ENCODE measurements at regions not wholly inside any gene's neighbourhood (a gene's known extent, or its start where the extent isn't known, plus 50 kb on each side); places are given as distances from the start of the nearest gene placed in this dataset.
A peak's percentile ranks its signal among the peaks of the same experiment; 100 is the strongest.

DNA sequence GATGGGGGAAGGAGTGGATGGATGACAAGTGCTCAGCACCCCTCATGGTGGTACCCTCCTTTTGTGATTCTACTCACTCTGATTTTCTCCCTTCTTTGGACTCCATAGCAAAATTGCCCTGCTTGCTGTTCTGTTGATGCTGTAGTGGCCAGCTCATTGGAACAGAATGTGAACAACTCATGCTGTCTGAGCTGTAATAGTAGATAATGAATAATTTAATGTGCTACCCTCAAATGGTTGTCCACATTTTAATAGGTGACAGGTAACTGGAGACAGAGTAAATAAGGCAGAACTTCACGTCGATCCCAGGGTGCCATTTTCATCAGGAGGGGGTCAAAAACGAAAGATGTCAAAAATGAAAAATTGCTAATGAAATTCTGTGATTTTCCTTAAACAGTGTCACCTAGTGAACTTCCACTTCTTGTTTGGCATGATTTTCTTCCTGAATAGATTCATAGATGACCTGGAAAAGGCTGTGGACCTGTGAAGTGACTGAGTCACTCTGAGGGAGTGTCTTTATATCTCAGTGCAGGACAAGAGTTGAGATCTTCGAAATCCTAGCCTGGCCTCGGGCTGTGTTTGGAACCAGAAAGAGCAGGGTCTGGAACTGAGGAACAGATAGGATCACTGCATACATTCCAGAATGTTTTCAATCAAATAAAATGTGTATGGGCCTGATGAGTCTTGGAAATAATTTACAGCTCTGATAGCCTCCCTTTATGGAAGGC is 270.2 kb downstream of the PSAT1 start:
- DNase-seq, result no peak

- DNase-seq, result no peak
Observed at GRCh38 chr9:78567693-78568092, 270.8 kb downstream of the PSAT1 start.

- no peak for DNase-seq
Observed at GRCh38 chr9:78568774-78569173, 271.8 kb downstream of the PSAT1 start.

GRCh38 chr9:78572266-78572665 is 275.3 kb downstream of the PSAT1 start:
- no peak for DNase-seq

DNA sequence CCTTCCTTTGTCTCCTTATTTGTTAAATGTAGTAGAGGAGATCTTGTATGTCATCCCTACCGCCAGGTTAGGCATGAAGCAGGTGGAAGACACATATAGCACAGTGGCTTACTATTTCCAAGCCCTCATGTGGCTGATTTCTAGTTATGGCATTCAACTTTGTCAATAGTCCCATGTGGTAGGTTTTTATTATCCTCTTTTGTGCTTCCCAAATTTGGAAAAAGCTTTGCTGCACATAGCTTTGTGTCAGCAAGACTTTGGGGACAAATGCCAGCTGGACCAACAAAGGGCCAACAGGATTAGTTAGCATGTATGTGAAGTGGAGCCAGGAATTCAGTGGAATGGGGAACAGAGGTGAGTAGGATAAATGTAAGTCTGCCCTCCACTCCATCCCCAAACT is 276.3 kb downstream of the PSAT1 start:
- DNase-seq, result no peak

GRCh38 chr9:78573669-78574068 is 276.7 kb downstream of the PSAT1 start:
- DNase-seq, result no peak

DNA sequence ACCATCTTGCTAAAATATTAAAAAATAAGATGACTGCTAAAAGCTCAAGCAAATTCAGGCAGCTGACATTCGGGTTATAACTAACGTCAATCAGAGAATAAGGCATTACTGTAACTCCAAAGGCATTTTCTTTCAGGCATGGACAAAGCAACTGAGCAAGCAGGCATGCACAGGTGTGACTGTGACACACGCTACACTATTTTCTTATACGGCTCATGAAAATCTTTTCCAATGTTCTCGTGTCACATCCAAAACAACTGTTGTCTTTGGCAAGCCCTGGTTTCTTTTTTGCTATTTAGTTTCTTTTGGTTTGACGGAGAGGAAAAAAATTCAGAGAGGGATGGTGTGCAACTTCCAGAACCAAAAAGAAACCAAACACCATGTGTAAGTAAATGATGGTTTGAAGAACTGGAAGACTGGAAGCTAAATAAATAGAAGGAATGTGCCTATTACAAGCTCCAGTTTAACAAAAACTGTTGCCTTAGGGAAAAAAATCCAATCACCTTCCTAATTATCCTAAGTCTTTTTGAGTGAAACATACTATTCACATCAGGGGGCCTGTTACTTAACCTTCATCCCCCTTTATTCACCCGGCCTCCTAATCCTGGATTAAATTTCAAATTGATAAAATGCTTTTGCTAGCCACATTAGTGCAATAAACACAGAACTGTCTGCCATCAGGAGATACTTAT is 277.6 kb downstream of the PSAT1 start:
- no peak for DNase-seq

- DNase-seq, result no peak
Observed at GRCh38 chr9:78575081-78575480, 278.2 kb downstream of the PSAT1 start.

DNA sequence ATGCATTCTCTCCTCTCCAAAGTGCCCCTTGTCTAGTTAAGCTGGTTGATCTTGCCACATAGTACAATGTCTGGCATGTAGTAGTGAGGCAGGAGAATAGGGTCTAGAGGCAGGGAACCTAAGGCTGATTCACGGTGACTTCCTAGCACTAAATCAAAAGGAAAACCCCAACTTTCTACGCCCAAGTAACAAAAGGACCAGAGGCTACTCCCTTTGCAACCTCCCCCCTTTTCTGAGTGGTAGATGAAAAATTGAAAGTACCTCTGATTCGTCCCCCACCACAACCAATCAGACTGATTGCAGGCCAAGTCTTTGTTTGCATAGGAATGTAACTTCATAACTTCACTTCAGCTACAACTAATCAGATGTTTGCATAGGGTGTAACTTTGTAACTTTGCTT is 278.8 kb downstream of the PSAT1 start:
- DNase-seq, result no peak

- no peak for DNase-seq
Observed at GRCh38 chr9:78577156-78577906, 280.4 kb downstream of the PSAT1 start.

- no peak for DNase-seq
Observed at GRCh38 chr9:78578072-78578471, 281.1 kb downstream of the PSAT1 start.

- DNase-seq, result no peak
Observed at GRCh38 chr9:78582821-78583220, 285.9 kb downstream of the PSAT1 start.

DNA sequence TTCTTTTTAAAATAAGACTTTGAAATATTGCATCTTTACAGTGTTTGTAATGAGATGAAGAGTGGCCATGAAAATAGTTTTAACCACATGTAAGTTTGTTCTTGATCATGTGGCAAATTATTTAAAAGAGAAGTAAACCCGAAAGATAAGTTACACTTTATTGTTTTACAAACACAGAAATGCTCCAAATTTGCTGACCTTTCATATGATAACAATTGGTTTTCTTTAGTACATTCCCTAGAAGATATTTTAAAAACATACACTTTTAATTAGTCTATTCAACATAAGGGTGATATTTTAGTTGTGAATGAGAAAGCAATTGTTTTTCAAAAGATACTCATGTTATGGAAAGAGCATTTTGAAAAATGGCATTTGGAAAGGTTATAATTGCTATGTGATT is 287.7 kb downstream of the PSAT1 start:
- DNase-seq, result no peak

DNA sequence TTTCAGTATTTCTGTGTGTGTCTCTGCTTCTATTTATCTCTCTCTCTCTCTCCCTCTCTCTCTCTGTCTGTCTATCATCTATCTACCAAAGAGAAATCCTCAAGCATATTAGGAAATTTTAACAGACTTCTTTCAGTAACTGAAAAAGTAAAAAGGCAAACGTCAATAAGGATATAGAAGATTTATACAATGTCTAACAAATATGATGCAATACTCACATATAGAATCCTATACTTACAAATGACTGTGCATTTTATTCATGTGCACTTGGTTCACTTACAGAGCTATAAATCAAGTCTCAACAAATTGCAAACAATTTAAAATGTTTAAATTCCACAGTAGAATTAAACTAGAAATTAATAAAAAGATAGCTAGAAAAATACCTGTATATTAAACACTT is 289.0 kb downstream of the PSAT1 start:
- no peak for DNase-seq

- no peak for DNase-seq
Observed at GRCh38 chr9:78590068-78590467, 293.1 kb downstream of the PSAT1 start.

- DNase-seq, result no peak
Observed at GRCh38 chr9:78592811-78593210, 295.9 kb downstream of the PSAT1 start.

- no peak for DNase-seq
Observed at GRCh38 chr9:78595200-78595945, 298.4 kb downstream of the PSAT1 start.

DNA sequence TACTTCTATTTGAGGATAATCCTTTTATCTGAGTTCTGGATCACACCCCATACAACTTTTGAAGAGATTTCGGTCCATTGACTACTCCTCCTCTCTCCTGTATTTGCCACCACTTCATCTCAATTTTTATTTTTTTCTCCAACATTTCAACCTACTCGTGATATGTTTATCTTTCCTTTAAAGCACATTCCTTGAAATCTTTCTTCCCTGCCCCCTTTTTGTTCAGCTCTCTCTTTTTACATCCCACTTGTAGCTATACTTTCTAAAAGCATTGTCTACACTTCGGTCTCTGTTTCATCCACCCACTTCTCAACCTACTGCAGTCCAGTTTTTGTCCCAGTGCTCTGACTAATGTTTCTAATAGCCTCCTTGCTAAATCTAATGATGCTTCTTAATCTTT is 299.4 kb downstream of the PSAT1 start:
- no peak for DNase-seq

GRCh38 chr9:78598120-78598519 is 301.2 kb downstream of the PSAT1 start:
- DNase-seq, result no peak

GRCh38 chr9:78599926-78600325 is 303.0 kb downstream of the PSAT1 start:
- DNase-seq, result no peak

- peak in 1 of 5 donors; percentile 3 for DNase-seq
Observed at GRCh38 chr9:78601957-78602565, 305.1 kb downstream of the PSAT1 start.

Measured in T-helper 1 cell (primary cell).